Esophagus squamous epithelium (tissue), 5 donors: ENCODE measurements at regions not wholly inside any gene's neighbourhood (a gene's known extent, or its start where the extent isn't known, plus 50 kb on each side); places are given as distances from the start of the nearest gene placed in this dataset.
A peak's percentile ranks its signal among the peaks of the same experiment; 100 is the strongest.

Experiments
- DNase-seq: peaks from one replicate; lab custom pipeline; 2025; lab: John Stamatoyannopoulos, UW
- H3K27ac ChIP-seq, 4 donors: fragments of 200-600 bp; sonication (generic); one replicate each; pipeline ENCODE4 v1.5.1; 2016 to 2019; ENCODE audit warnings: mild to moderate bottlenecking in 1 of 4
- H3K27me3 ChIP-seq, 4 donors: fragments of 200-600 bp; sonication (generic); 1 replicate in 3 of 4; 2 replicates in 1 of 4; pipeline versions ENCODE4 v1.5.1 to v1.6.0; 2017 to 2021; ENCODE audit warnings: antibody characterized with exemption in 1 of 4
- H3K36me3 ChIP-seq, 3 donors: fragments of 200-600 bp; sonication (generic); one replicate each; pipeline ENCODE4 v1.5.1; 2016 to 2019
- H3K4me1 ChIP-seq, 3 donors: fragments of 200-600 bp; sonication (generic); one replicate each; pipeline ENCODE4 v1.5.1; 2017 to 2019
- H3K4me3 ChIP-seq, 4 donors: fragments of 200-600 bp; sonication (generic); 1 replicate in 3 of 4; 2 replicates in 1 of 4; pipeline ENCODE4 v1.5.1; 2016 to 2019; ENCODE audit warnings: mild to moderate bottlenecking in 2 of 4, moderate library complexity in 1 of 4
- H3K9me3 ChIP-seq, 3 donors: fragments of 200-600 bp; sonication (generic); one replicate each; pipeline ENCODE4 v1.5.1; 2016 to 2019
- POLR2A ChIP-seq, 4 donors: fragments of 450-650 bp; IDR thresholded peaks; one replicate each; pipeline ENCODE4 v1.6.1; 2017; ENCODE audit warnings: antibody characterized with exemption in 4 of 4, mild to moderate bottlenecking in 4 of 4, moderate library complexity in 3 of 4
- WGBS, 2 donors: methylation state at CpG; one replicate each; pipeline ENCODE4 v1.1.5; 2018; 5-methylcytosine and 5-hydroxymethylcytosine counted together
- intact Hi-C: fragments of 100-400 bp; cut with DNase I; formaldehyde crosslinking; loops from one replicate; pipeline ENCODE4 v1.15.0; 2022
- small RNA-seq, 4 donors: library from RNA; depleted of rRNA; stranded (forward); fragments of <200 nt; gene quantifications; one replicate each; pipeline ENCODE3, GENCODE V24; 2016
- TF ChIP-seq, protein P1 (sequence below), 6 experiments: fragments of 450-650 bp in 4 of 6; fragments of 200-600 bp in 2 of 6; sonication (generic) in 2 of 6; IDR thresholded peaks; one replicate each; pipeline ENCODE4 v1.5.1; 2016 to 2019; ENCODE audit warnings: antibody characterized with exemption in 6 of 6, mild to moderate bottlenecking in 4 of 6, moderate library complexity in 4 of 6
- donor health status: DM: yes; HTN: yes; CAD: no.

DNA sequence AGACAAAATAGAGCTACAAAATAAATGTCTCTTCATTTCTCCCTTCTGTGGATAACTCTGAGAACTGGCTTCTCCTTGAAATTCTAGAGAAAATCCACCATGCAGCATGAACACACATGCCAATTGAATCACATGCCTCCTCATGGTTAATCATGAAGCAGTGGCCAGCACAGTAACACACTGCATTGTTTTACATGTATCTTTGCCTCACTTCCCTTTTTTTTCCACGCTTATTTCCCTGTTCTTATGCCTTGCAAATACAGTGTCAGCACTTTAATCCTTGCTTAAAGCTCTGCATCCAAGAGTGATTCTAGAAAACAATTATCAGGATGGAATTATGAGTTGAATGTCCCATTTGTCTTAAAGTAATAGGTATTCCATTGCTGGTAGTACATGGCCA is 50.3 kb upstream of the ZBTB7C start:
- Histone ChIP-seq H3K9me3 (no peaks in the 10 kb centered on the region), H3K36me3 (no peaks in the 10 kb centered on the region), H3K4me3 (no peak overlapping the region), H3K4me1 (peaks cover 8 to 77% (median 27%) of the 10 kb centered on the region in 3 donors), H3K27me3 (no peaks in the 10 kb centered on the region), H3K27ac (peak overlapping the region in 1 of 4 donors; percentile 0)
- intact Hi-C loops, result no loop called here
- TF ChIP-seq, protein P1, sequence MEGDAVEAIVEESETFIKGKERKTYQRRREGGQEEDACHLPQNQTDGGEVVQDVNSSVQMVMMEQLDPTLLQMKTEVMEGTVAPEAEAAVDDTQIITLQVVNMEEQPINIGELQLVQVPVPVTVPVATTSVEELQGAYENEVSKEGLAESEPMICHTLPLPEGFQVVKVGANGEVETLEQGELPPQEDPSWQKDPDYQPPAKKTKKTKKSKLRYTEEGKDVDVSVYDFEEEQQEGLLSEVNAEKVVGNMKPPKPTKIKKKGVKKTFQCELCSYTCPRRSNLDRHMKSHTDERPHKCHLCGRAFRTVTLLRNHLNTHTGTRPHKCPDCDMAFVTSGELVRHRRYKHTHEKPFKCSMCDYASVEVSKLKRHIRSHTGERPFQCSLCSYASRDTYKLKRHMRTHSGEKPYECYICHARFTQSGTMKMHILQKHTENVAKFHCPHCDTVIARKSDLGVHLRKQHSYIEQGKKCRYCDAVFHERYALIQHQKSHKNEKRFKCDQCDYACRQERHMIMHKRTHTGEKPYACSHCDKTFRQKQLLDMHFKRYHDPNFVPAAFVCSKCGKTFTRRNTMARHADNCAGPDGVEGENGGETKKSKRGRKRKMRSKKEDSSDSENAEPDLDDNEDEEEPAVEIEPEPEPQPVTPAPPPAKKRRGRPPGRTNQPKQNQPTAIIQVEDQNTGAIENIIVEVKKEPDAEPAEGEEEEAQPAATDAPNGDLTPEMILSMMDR (IDR thresholded peaks at IDR 0.05), result no peak
- no peak for TF ChIP-seq POLR2A (IDR thresholded peaks at IDR 0.05)
- WGBS, 2 donors, result 41 to 63% methylated on average over 1 of the region's 1 CpG
- no peak for DNase-seq

DNA sequence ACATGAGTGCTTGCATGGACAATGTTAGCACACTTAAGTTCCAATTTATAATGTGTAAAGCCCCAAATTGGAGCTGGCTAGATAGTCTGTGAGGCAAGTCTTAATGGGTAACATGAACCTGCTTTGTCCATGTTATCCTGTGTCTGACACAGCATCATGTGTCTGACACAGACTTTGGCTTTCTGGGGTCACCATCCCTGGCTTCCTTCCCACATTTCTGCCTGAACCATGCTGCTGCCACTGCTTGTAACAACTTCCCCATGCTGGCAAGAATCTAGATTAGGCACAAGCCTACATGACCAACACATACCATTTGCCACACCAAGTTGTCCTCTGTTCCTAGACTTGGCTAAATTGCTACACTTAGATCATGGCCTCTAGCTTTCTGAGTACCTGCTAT is 49.8 kb upstream of the ZBTB7C start:
- intact Hi-C loops, result no loop called here
- H3K36me3 ChIP-seq, result no peaks in the 10 kb centered on the region
- H3K4me1 ChIP-seq, result peaks cover 12 to 81% (median 32%) of the 10 kb centered on the region in 3 donors
- TF ChIP-seq, protein P1 (IDR thresholded peaks at IDR 0.05), result no peak
- TF ChIP-seq POLR2A (IDR thresholded peaks at IDR 0.05), result no peak
- no peak for DNase-seq
- H3K4me3 ChIP-seq, result no peak overlapping the region
- H3K27ac ChIP-seq, result peak overlapping the region in 1 of 4 donors; percentile 0
- H3K9me3 ChIP-seq, result no peaks in the 10 kb centered on the region
- no peaks in the 10 kb centered on the region for H3K27me3 ChIP-seq

Small RNA genes in the stretch of these regions (small RNA-seq; reads per million reads assigned to genes)
- 0 reads per million in 4 donors for gene AC024288.1
- gene RNA5SP456, result 0 to 0.14 (median 0) reads per million in 4 donors
